Trophoblast cell (in vitro differentiated cells and primary cell): ENCODE measurements at regions not wholly inside any gene's neighbourhood (a gene's known extent, or its start where the extent isn't known, plus 50 kb on each side); places are given as distances from the start of the nearest gene placed in this dataset.

Experiments
- DNase-seq, 2 donors: peaks; one replicate each; pipeline ENCODE4 v3.0.0-alpha.2; 2016
- H2AFZ ChIP-seq: 2 replicates; pipeline ENCODE4 v1.6.1; 2013; ENCODE audit warnings: low read length, moderate library complexity, mild to moderate bottlenecking; ENCODE audit not compliant: insufficient read depth, poor library complexity
- H2AK5ac ChIP-seq: 2 replicates; pipeline ENCODE4 v1.6.1; 2013; ENCODE audit warnings: mild to moderate bottlenecking, low read length
- H2BK120ac ChIP-seq: 2 replicates; pipeline ENCODE4 v1.6.1; 2013; ENCODE audit warnings: low read length, mild to moderate bottlenecking, moderate library complexity; ENCODE audit not compliant: insufficient read depth, poor library complexity
- H2BK12ac ChIP-seq: 2 replicates; pipeline ENCODE4 v1.6.1; 2013; ENCODE audit warnings: mild to moderate bottlenecking, low read length, moderate library complexity
- H2BK5ac ChIP-seq: 2 replicates; pipeline ENCODE4 v1.6.1; 2013; ENCODE audit warnings: low read length, low read depth, moderate library complexity, mild to moderate bottlenecking; ENCODE audit not compliant: poor library complexity
- H3K14ac ChIP-seq: 2 replicates; pipeline ENCODE4 v1.6.1; 2013; ENCODE audit warnings: mild to moderate bottlenecking, low read length
- H3K18ac ChIP-seq: 2 replicates; pipeline ENCODE4 v1.6.1; 2013; ENCODE audit warnings: mild to moderate bottlenecking, low read length
- H3K23ac ChIP-seq: 2 replicates; pipeline ENCODE4 v1.6.1; 2013; ENCODE audit warnings: low read length
- H3K27ac ChIP-seq: 2 replicates; pipeline ENCODE4 v1.5.1; 2013; ENCODE audit warnings: low read depth, mild to moderate bottlenecking, inconsistent platforms, low read length, moderate library complexity
- H3K27me3 ChIP-seq: 2 replicates; pipeline ENCODE4 v1.6.1; 2013; ENCODE audit warnings: inconsistent platforms, mild to moderate bottlenecking, low read length, moderate library complexity; ENCODE audit not compliant: insufficient read depth
- H3K36me3 ChIP-seq, 2 experiments: 1 replicate in 1 of 2; 2 replicates in 1 of 2; pipeline ENCODE4 v1.6.1; 2013; ENCODE audit warnings: low read length in 2 of 2, mild to moderate bottlenecking in 2 of 2, moderate library complexity in 1 of 2; ENCODE audit not compliant: insufficient read depth in 2 of 2, control insufficient read depth in 1 of 2
- H3K4ac ChIP-seq: 2 replicates; pipeline ENCODE4 v1.6.1; 2013; ENCODE audit warnings: low read depth, mild to moderate bottlenecking, low read length, moderate library complexity
- H3K4me1 ChIP-seq, 2 experiments: 1 replicate in 1 of 2; 2 replicates in 1 of 2; pipeline ENCODE4 v1.6.1; 2013; ENCODE audit warnings: low read length in 2 of 2, mild to moderate bottlenecking in 2 of 2, moderate library complexity in 1 of 2; ENCODE audit not compliant: insufficient read depth in 2 of 2, control insufficient read depth in 1 of 2
- H3K4me2 ChIP-seq: 2 replicates; pipeline ENCODE4 v1.6.1; 2013; ENCODE audit warnings: inconsistent platforms, mild to moderate bottlenecking, low read length, moderate library complexity
- H3K4me3 ChIP-seq: 2 replicates; pipeline ENCODE4 v1.5.1; 2013; ENCODE audit warnings: mild to moderate bottlenecking, low read depth, low read length, inconsistent platforms
- H3K79me1 ChIP-seq: one replicate; pipeline ENCODE4 v1.6.1; 2013; ENCODE audit warnings: low read length
- H3K79me2 ChIP-seq: 2 replicates; pipeline ENCODE4 v1.6.1; 2013; ENCODE audit warnings: low read length, mild to moderate bottlenecking; ENCODE audit not compliant: control insufficient read depth, insufficient read depth, poor library complexity
- H3K9ac ChIP-seq: 2 replicates; pipeline ENCODE4 v1.6.1; 2013; ENCODE audit warnings: mild to moderate bottlenecking, low read length
- H3K9me3 ChIP-seq: 2 replicates; pipeline ENCODE4 v1.6.1; 2013; ENCODE audit warnings: low read depth, mild to moderate bottlenecking, control low read depth, inconsistent platforms, low read length; ENCODE audit not compliant: insufficient read depth
- H4K12ac ChIP-seq: 2 replicates; pipeline ENCODE4 v1.6.1; 2013; ENCODE audit warnings: low read depth, mild to moderate bottlenecking, low read length, moderate library complexity
- H4K8ac ChIP-seq: 2 replicates; pipeline ENCODE4 v1.6.1; 2013; ENCODE audit warnings: low read depth, mild to moderate bottlenecking, low read length, moderate library complexity
- H4K91ac ChIP-seq: one replicate; pipeline ENCODE4 v1.6.1; 2013; ENCODE audit warnings: low read depth, mild to moderate bottlenecking, low read length, moderate library complexity
- WGBS: extraction: QIAGEN DNeasy Blood & Tissue Kit; methylation state at CpG from one replicate; pipeline ENCODE4 v1.1.7; 2013; ENCODE audit warnings: missing lambda C conversion rate; ENCODE audit not compliant: insufficient read length, insufficient coverage; ENCODE audit errors: extremely low coverage; 5-methylcytosine and 5-hydroxymethylcytosine counted together

- Histone ChIP-seq H3K4ac (no peak overlapping the region), H3K14ac (no peak overlapping the region), H3K9me3 (no peaks in the 10 kb centered on the region), H2AFZ (no peak overlapping the region), H2BK12ac (no peak overlapping the region), H3K4me2 (no peak overlapping the region), H3K36me3 (no peaks in the 10 kb centered on the region), H3K9ac (no peak overlapping the region), H3K23ac (no peak overlapping the region), H2BK120ac (no peak overlapping the region), H2BK5ac (no peak overlapping the region), H3K27ac (no peak overlapping the region), H4K12ac (no peak overlapping the region), H3K79me1 (no peaks in the 10 kb centered on the region), H3K18ac (no peak overlapping the region), H4K8ac (no peak overlapping the region), H3K4me3 (no peak overlapping the region), H3K4me1 (no peaks in the 10 kb centered on the region), H3K79me2 (no peaks in the 10 kb centered on the region), H3K27me3 (no peaks in the 10 kb centered on the region), H2AK5ac (no peak overlapping the region), H4K91ac (no peak overlapping the region)
- DNase-seq, result no peak
- WGBS, result no CpG with 5 or more reads among the region's 1 CpG
Measured at GRCh38 chr10:88028654-88029053, 165.2 kb downstream of the PTEN start.

DNA sequence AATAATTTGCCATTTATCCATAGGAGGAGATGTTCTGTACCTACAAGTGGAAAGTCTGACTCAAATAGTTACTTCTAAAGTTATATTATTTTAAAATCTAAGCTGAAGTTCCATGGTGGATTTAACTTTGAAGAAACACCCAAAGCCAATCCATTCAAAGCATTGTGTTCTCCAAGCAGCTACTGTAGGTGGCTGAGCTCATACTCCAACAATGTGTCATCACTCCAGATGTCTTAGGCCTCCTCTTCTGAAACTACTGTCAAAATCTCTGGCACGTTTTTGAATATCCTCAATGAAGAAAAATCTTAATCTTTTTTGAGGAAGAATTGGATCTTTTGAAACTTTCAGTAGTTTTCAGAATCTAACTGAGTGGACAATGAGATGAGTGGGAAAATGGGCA lies 169.1 kb downstream of the PTEN start:
- H3K9ac ChIP-seq, result no peak overlapping the region
- no peak overlapping the region for H2BK12ac ChIP-seq
- DNase-seq, result peak in 1 of 2 donors; percentile 46
- no peak overlapping the region for H3K4me3 ChIP-seq
- no peak overlapping the region for H3K18ac ChIP-seq
- no peak overlapping the region for H2BK5ac ChIP-seq
- H3K4me2 ChIP-seq, result no peak overlapping the region
- H3K9me3 ChIP-seq, result no peaks in the 10 kb centered on the region
- H2AK5ac ChIP-seq, result no peak overlapping the region
- H3K27ac ChIP-seq, result no peak overlapping the region
- H3K79me1 ChIP-seq, result no peaks in the 10 kb centered on the region
- no CpG with 5 or more reads among the region's 1 CpG for WGBS
- H4K91ac ChIP-seq, result no peak overlapping the region
- H4K8ac ChIP-seq, result no peak overlapping the region
- no peak overlapping the region for H2BK120ac ChIP-seq
- H3K79me2 ChIP-seq, result no peaks in the 10 kb centered on the region
- no peak overlapping the region for H3K23ac ChIP-seq
- no peak overlapping the region for H4K12ac ChIP-seq
- H3K36me3 ChIP-seq, result no peaks in the 10 kb centered on the region
- peaks cover 0 to 2% of the 10 kb centered on the region in 2 experiments for H3K4me1 ChIP-seq
- H3K14ac ChIP-seq, result no peak overlapping the region
- H2AFZ ChIP-seq, result no peak overlapping the region
- no peaks in the 10 kb centered on the region for H3K27me3 ChIP-seq
- H3K4ac ChIP-seq, result no peak overlapping the region

GRCh38 chr10:88033385-88033784 lies 170.0 kb downstream of the PTEN start:
- H2BK12ac ChIP-seq, result no peak overlapping the region
- no peaks in the 10 kb centered on the region for H3K27me3 ChIP-seq
- no peaks in the 10 kb centered on the region for H3K9me3 ChIP-seq
- no peak overlapping the region for H4K91ac ChIP-seq
- H3K4me2 ChIP-seq, result no peak overlapping the region
- no peak overlapping the region for H4K12ac ChIP-seq
- H3K23ac ChIP-seq, result no peak overlapping the region
- H2AK5ac ChIP-seq, result no peak overlapping the region
- no peak overlapping the region for H2AFZ ChIP-seq
- no peaks in the 10 kb centered on the region for H3K79me1 ChIP-seq
- no peak overlapping the region for H2BK120ac ChIP-seq
- no peak overlapping the region for H3K18ac ChIP-seq
- H3K27ac ChIP-seq, result no peak overlapping the region
- no CpG with 5 or more reads among the region's 3 CpGs for WGBS
- H3K4ac ChIP-seq, result no peak overlapping the region
- no peaks in the 10 kb centered on the region for H3K79me2 ChIP-seq
- peaks cover 2 to 3% of the 10 kb centered on the region in 2 experiments for H3K4me1 ChIP-seq
- H4K8ac ChIP-seq, result no peak overlapping the region
- H3K4me3 ChIP-seq, result no peak overlapping the region
- no peak overlapping the region for H3K9ac ChIP-seq
- no peak for DNase-seq
- no peak overlapping the region for H3K14ac ChIP-seq
- H2BK5ac ChIP-seq, result no peak overlapping the region
- no peaks in the 10 kb centered on the region for H3K36me3 ChIP-seq

DNA sequence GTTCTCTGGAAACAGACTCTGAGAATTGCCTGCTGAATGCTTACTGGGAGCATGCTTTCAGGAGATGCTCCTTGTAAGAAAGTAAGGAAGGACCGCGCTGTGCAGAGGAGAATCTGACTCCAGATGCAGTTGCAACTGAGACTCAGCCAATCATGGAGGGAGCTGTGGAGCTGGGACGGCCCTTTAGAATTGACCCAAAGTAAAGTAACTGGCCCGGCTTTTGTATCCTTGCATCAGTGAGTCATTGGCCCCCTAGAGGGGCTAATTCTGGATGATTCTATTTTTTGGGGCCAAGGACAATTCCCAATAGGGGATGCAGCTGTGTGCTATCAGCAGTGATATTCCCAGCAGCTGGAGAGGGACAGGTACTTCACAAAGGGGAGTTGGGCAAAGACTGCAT lies 170.4 kb downstream of the PTEN start:
- Histone ChIP-seq H3K14ac (no peak overlapping the region), H4K8ac (no peak overlapping the region), H3K79me1 (no peaks in the 10 kb centered on the region), H4K12ac (no peak overlapping the region), H3K4ac (no peak overlapping the region), H2AFZ (no peak overlapping the region), H4K91ac (no peak overlapping the region), H3K9ac (no peak overlapping the region), H3K27ac (no peak overlapping the region), H3K27me3 (no peaks in the 10 kb centered on the region), H3K9me3 (no peaks in the 10 kb centered on the region), H3K79me2 (no peaks in the 10 kb centered on the region), H3K36me3 (no peaks in the 10 kb centered on the region), H2BK120ac (no peak overlapping the region), H3K4me3 (no peak overlapping the region), H3K4me1 (peaks cover 2 to 3% of the 10 kb centered on the region in 2 experiments), H2BK12ac (no peak overlapping the region), H2AK5ac (no peak overlapping the region), H3K4me2 (no peak overlapping the region), H2BK5ac (no peak overlapping the region), H3K18ac (no peak overlapping the region), H3K23ac (no peak overlapping the region)
- DNase-seq, result no peak
- WGBS, result no CpG with 5 or more reads among the region's 4 CpGs
